Caco-2 (cell line): ENCODE measurements at regions not wholly inside any gene's neighbourhood (a gene's known extent, or its start where the extent isn't known, plus 50 kb on each side); places are given as distances from the start of the nearest gene placed in this dataset.

ENCODE experiments used
- BruUV-seq: library from RNA; stranded (reverse); fragments of 400-500 nt; replicated peaks from 2 replicates; lab custom pipeline; 2021; lab: Mats Ljungman, UMichigan
- CTCF ChIA-PET: fragments of 300-600 bp; sonication (Branson Sonifier 250); formaldehyde crosslinking; loops from one replicate; lab custom pipeline; 2022; ENCODE audit warnings: antibody characterized with exemption; lab: Charles Lee
- POLR2A ChIA-PET: fragments of 300-600 bp; sonication (Branson Sonifier 250); formaldehyde crosslinking; loops from one replicate; lab custom pipeline; 2022; ENCODE audit warnings: antibody characterized with exemption; lab: Charles Lee
- DNase-seq, 2 experiments: peaks; one replicate each; pipeline versions ENCODE4 v3.0.0 to v3.0.0-alpha.2; 2020 to 2022
- H3K27me3 ChIP-seq: replicated peaks from 2 replicates; pipeline ENCODE4 v1.6.0; 2011; ENCODE audit warnings: low read length; ENCODE audit not compliant: control insufficient read depth, insufficient read depth
- H3K36me3 ChIP-seq: 2 replicates; pipeline ENCODE4 v1.5.1; 2011; ENCODE audit warnings: low read length; ENCODE audit not compliant: control insufficient read depth, insufficient read depth
- H3K4me1 ChIP-seq: fragments of 250-450 bp; sonication (Bioruptor Pico); 2 replicates; pipeline ENCODE4 v1.5.1; 2020; ENCODE audit warnings: mild to moderate bottlenecking
- H3K4me3 ChIP-seq: 2 replicates; pipeline ENCODE4 v1.5.1; 2011; ENCODE audit warnings: low read depth, mild to moderate bottlenecking, control low read depth, low read length
- H3K9me3 ChIP-seq: fragments of 250-450 bp; sonication (Bioruptor Pico); 2 replicates; pipeline ENCODE4 v1.5.1; 2020; ENCODE audit warnings: mild to moderate bottlenecking, moderate library complexity
- H3K27ac Mint-ChIP-seq: one replicate; pipeline ENCODE4 v1.8.0; 2022; ENCODE audit warnings: mixed read lengths; ENCODE audit not compliant: unreplicated experiment
- H3K27me3 Mint-ChIP-seq: one replicate; pipeline ENCODE4 v1.8.0; 2022; ENCODE audit warnings: mixed read lengths; ENCODE audit not compliant: insufficient read depth, unreplicated experiment
- H3K36me3 Mint-ChIP-seq: one replicate; pipeline ENCODE4 v1.8.0; 2022; ENCODE audit warnings: mild to moderate bottlenecking, mixed read lengths; ENCODE audit not compliant: insufficient read depth, unreplicated experiment
- H3K4me1 Mint-ChIP-seq: one replicate; pipeline ENCODE4 v1.8.0; 2022; ENCODE audit warnings: low read depth, mixed read lengths; ENCODE audit not compliant: unreplicated experiment
- H3K4me3 Mint-ChIP-seq: one replicate; pipeline ENCODE4 v1.8.0; 2022; ENCODE audit warnings: mild to moderate bottlenecking, moderate library complexity, mixed read lengths; ENCODE audit not compliant: unreplicated experiment
- H3K9me3 Mint-ChIP-seq: one replicate; pipeline ENCODE4 v1.8.0; 2022; ENCODE audit warnings: mixed read lengths; ENCODE audit not compliant: unreplicated experiment
- intact Hi-C: fragments of 100-400 bp; cut with micrococcal nuclease; formaldehyde crosslinking; loops from one replicate; pipeline ENCODE4 v1.10.0; 2022; ENCODE audit not compliant: unreplicated experiment
- TF ChIP-seq, protein P1 (sequence below), 2 experiments: fragments of 200-600 bp in 1 of 2; IDR thresholded peaks; 1 replicate in 1 of 2; 2 replicates in 1 of 2; pipeline versions ENCODE4 v1.5.1 to v1.8.0; 2011 to 2022; ENCODE audit warnings: antibody characterized with exemption in 1 of 2, control low read depth in 1 of 2, inconsistent platforms in 1 of 2, low read depth in 1 of 2, low read length in 1 of 2, mild to moderate bottlenecking in 1 of 2, moderate library complexity in 1 of 2; ENCODE audit not compliant: insufficient read depth in 1 of 2, severe bottlenecking in 1 of 2, unreplicated experiment in 1 of 2

GRCh38 chr13:63460462-63461090 is 2044.9 kb upstream of the PCDH20 start:
- Mint-ChIP-seq H3K4me1 (no peaks in the 10 kb centered on the region), H3K27ac (no peak overlapping the region), H3K36me3 (no peaks in the 10 kb centered on the region), H3K9me3 (no peaks in the 10 kb centered on the region), H3K4me3 (no peak overlapping the region), H3K27me3 (no peaks in the 10 kb centered on the region)
- Histone ChIP-seq H3K4me3 (no peak overlapping the region), H3K4me1 (no peaks in the 10 kb centered on the region), H3K9me3 (no peaks in the 10 kb centered on the region), H3K36me3 (no peaks in the 10 kb centered on the region), H3K27me3 (no peaks in the 10 kb centered on the region)
- POLR2A ChIA-PET, result no interaction called here
- TF ChIP-seq, protein P1, sequence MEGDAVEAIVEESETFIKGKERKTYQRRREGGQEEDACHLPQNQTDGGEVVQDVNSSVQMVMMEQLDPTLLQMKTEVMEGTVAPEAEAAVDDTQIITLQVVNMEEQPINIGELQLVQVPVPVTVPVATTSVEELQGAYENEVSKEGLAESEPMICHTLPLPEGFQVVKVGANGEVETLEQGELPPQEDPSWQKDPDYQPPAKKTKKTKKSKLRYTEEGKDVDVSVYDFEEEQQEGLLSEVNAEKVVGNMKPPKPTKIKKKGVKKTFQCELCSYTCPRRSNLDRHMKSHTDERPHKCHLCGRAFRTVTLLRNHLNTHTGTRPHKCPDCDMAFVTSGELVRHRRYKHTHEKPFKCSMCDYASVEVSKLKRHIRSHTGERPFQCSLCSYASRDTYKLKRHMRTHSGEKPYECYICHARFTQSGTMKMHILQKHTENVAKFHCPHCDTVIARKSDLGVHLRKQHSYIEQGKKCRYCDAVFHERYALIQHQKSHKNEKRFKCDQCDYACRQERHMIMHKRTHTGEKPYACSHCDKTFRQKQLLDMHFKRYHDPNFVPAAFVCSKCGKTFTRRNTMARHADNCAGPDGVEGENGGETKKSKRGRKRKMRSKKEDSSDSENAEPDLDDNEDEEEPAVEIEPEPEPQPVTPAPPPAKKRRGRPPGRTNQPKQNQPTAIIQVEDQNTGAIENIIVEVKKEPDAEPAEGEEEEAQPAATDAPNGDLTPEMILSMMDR (IDR thresholded peaks at IDR 0.05; ENCODE audit: insufficient read depth in 1 of 2, low read depth in 1 of 2, low read length in 1 of 2, severe bottlenecking in 1 of 2, unreplicated experiment in 1 of 2), result no peak
- no TSS peak for BruUV-seq
- intact Hi-C loops, result no loop called here
- no peak for DNase-seq
- CTCF ChIA-PET, result no interaction called here

- H3K27me3 Mint-ChIP-seq, result peaks cover 3% of the 10 kb centered on the region
- Histone ChIP-seq H3K27me3 (no peaks in the 10 kb centered on the region), H3K9me3 (no peaks in the 10 kb centered on the region), H3K36me3 (no peaks in the 10 kb centered on the region), H3K4me1 (no peaks in the 10 kb centered on the region), H3K4me3 (no peak overlapping the region)
- TF ChIP-seq, protein P1 (IDR thresholded peaks at IDR 0.05; ENCODE audit: insufficient read depth in 1 of 2, low read depth in 1 of 2, low read length in 1 of 2, severe bottlenecking in 1 of 2, unreplicated experiment in 1 of 2), result no peak
- no peak for DNase-seq
- ChIA-PET CTCF (no interaction called here), POLR2A (no interaction called here)
- no peaks in the 10 kb centered on the region for H3K4me1 Mint-ChIP-seq
- H3K9me3 Mint-ChIP-seq, result no peaks in the 10 kb centered on the region
- H3K27ac Mint-ChIP-seq, result no peak overlapping the region
- BruUV-seq, result no TSS peak
- H3K36me3 Mint-ChIP-seq, result no peaks in the 10 kb centered on the region
- H3K4me3 Mint-ChIP-seq, result no peak overlapping the region
- intact Hi-C loops, result no loop called here
Measured at GRCh38 chr13:63457186-63457585, 2041.5 kb upstream of the PCDH20 start.

GRCh38 chr13:63455938-63456337 is 2040.3 kb upstream of the PCDH20 start:
- Mint-ChIP-seq H3K4me1 (no peaks in the 10 kb centered on the region), H3K27ac (no peak overlapping the region), H3K36me3 (no peaks in the 10 kb centered on the region), H3K27me3 (peaks cover 5% of the 10 kb centered on the region), H3K9me3 (no peaks in the 10 kb centered on the region), H3K4me3 (no peak overlapping the region)
- H3K9me3 ChIP-seq, result no peaks in the 10 kb centered on the region
- ChIA-PET POLR2A (no interaction called here), CTCF (interaction anchor here (0.6 kb wide), 1 partner anchor 134 kb away, joined by 3 read pairs; no protein-coding TSS in a partner anchor)
- peak in 1 of 2 experiments; percentile 17 for DNase-seq
- no peaks in the 10 kb centered on the region for H3K4me1 ChIP-seq
- no peaks in the 10 kb centered on the region for H3K36me3 ChIP-seq
- no peak overlapping the region for H3K4me3 ChIP-seq
- no TSS peak for BruUV-seq
- TF ChIP-seq, protein P1 (IDR thresholded peaks at IDR 0.05; ENCODE audit: insufficient read depth in 1 of 2, low read depth in 1 of 2, low read length in 1 of 2, severe bottlenecking in 1 of 2, unreplicated experiment in 1 of 2), result peak; percentile 42 to 53
- intact Hi-C loops, result no loop called here
- H3K27me3 ChIP-seq, result no peaks in the 10 kb centered on the region
